ENCODE measurements at regions not wholly inside any gene's neighbourhood (a gene's known extent, or its start where the extent isn't known, plus 50 kb on each side); places are given as distances from the start of the nearest gene placed in this dataset.

DNA sequence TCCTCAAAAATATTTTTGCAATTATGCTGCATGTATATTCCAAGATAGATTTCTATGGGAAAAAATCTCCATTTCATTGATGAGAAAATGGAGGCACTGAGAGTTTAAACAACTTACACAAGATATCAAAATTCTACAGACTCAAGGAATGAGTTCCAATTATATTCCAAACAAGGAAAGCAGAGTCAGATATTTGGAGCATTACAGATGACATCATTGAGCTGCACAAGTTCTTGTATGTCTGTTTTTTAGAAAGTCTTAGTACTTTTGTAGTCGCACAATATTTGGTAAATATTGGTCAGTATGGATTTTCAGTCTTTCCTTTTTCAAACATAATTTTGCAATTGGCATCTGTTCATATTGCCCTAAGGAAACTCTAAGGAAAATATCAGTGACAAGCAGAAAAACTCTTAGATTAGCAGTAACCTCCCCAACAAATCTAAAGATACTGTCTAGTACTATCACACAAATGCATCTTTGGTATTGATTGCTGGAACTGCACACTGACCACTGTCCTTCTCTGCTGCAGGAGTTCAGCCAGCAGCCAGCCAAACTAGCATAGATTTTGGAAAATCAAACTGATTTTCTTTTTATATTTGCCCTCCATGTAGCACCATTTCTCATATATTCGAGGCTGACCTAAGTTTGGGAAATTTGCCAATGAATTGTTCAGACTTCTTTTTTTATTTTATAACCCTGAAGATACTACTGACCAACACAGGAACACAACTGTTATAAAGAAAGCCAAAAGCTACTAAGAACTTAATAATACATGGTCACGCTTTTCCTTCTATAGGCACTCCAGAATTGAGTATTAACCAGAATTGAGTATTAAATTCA is 51.7 kb upstream of the TBX18 start:
- TF ChIP-seq, protein P1, sequence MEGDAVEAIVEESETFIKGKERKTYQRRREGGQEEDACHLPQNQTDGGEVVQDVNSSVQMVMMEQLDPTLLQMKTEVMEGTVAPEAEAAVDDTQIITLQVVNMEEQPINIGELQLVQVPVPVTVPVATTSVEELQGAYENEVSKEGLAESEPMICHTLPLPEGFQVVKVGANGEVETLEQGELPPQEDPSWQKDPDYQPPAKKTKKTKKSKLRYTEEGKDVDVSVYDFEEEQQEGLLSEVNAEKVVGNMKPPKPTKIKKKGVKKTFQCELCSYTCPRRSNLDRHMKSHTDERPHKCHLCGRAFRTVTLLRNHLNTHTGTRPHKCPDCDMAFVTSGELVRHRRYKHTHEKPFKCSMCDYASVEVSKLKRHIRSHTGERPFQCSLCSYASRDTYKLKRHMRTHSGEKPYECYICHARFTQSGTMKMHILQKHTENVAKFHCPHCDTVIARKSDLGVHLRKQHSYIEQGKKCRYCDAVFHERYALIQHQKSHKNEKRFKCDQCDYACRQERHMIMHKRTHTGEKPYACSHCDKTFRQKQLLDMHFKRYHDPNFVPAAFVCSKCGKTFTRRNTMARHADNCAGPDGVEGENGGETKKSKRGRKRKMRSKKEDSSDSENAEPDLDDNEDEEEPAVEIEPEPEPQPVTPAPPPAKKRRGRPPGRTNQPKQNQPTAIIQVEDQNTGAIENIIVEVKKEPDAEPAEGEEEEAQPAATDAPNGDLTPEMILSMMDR (IDR thresholded peaks at IDR 0.05) = no peak
- no peak for TF ChIP-seq POLR2A (IDR thresholded peaks at IDR 0.05)
